Right lobe of liver (tissue), 4 donors: ENCODE measurements at regions not wholly inside any gene's neighbourhood (a gene's known extent, or its start where the extent isn't known, plus 50 kb on each side); places are given as distances from the start of the nearest gene placed in this dataset.

Experiments used
- POLR2A ChIP-seq: fragments of 450-650 bp; IDR thresholded peaks from one replicate; pipeline ENCODE4 v1.6.1; 2017; ENCODE audit warnings: antibody characterized with exemption, mild to moderate bottlenecking
- TF ChIP-seq, protein P1 (sequence below), 4 donors: fragments of 200-600 bp in 3 of 4; fragments of 450-650 bp in 1 of 4; IDR thresholded peaks; one replicate each; pipeline versions ENCODE4 v1.5.1 to v1.8.0; 2016 to 2022; ENCODE audit warnings: antibody characterized with exemption in 4 of 4, mild to moderate bottlenecking in 2 of 4
- donor health status: DM: no; HTN: no; CAD: no.
- donor health status: DM: no; HTN: no; CAD: no.
- donor health status: DM: no; HTN: yes; CAD: no.

DNA sequence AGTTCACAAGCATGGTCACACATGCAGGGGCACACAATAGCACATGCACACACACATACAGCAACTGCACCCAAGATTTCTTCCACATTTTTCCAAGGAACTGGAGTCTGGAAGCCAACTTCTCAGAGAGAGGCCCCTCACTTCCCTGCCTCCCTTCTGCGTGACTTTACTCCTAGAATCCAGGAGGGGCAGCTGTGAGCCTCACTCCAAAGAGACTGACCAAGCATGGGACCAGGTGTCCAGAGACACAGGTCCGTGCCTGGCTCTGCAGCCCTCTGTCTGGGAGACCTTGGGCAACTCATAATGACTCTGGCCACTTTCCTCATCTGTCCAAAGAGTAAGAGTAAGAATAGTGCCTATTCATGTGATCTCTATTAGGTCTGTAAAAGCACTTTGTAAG, 104.7 kb upstream of the TMEM132E start:
- TF ChIP-seq, protein P1, sequence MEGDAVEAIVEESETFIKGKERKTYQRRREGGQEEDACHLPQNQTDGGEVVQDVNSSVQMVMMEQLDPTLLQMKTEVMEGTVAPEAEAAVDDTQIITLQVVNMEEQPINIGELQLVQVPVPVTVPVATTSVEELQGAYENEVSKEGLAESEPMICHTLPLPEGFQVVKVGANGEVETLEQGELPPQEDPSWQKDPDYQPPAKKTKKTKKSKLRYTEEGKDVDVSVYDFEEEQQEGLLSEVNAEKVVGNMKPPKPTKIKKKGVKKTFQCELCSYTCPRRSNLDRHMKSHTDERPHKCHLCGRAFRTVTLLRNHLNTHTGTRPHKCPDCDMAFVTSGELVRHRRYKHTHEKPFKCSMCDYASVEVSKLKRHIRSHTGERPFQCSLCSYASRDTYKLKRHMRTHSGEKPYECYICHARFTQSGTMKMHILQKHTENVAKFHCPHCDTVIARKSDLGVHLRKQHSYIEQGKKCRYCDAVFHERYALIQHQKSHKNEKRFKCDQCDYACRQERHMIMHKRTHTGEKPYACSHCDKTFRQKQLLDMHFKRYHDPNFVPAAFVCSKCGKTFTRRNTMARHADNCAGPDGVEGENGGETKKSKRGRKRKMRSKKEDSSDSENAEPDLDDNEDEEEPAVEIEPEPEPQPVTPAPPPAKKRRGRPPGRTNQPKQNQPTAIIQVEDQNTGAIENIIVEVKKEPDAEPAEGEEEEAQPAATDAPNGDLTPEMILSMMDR (IDR thresholded peaks at IDR 0.05) = no peak
- no peak for TF ChIP-seq POLR2A
